ENCODE measurements at regions not wholly inside any gene's neighbourhood (a gene's known extent, or its start where the extent isn't known, plus 50 kb on each side); places are given as distances from the start of the nearest gene placed in this dataset.

DNA sequence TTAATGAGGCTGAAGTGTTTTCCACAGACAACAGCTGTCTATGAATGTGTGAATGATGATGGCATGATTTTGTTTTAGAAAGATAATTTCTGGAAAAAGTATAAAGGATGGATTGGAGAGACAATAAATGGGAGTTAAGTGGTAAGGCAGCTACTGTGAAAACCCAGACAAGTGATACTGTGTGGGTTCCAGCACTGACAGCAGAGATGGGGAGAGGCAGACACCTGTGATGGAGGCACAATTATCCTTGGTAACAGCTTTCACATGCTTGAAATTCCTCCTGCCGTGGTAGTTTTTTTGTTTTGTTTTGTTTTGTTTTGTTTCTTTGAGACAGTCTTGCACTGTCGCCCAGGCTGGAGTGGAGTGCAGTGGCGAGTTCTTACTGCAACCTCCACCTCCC lies 189.3 kb downstream of the DEPDC1B start:
- 70 to 82% methylated on average over 3 of the region's 3 CpGs for WGBS, 2 donors (ENCODE audit: low coverage in 1 of 2)
- Histone ChIP-seq H3K4me3 (no peak overlapping the region), H3K27ac (no peak overlapping the region)

DNA sequence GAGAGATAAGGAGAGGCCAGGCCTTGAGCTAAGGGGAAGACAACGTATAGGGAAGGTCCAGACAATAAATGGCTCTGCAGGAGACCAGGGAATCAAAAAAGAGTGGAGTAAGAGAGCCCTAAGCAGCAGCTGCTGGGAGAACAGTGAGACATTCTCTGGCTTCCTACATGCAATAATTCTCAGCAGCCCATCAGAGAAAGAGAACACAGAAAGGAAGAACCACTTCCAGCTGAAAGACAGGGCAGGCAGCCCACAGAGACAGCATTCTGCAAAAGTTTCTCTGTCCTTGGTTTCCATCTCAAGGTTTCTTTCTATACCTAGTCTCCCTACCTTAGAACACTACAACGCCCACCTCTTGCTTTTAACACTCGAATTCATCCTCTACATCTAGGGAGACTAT lies 189.9 kb downstream of the DEPDC1B start:
- DNase-seq, result no peak
- no peaks in the 10 kb centered on the region for H3K27me3 ChIP-seq
- intact Hi-C loops (cut with DNase I; ENCODE audit: low total_unique reads), result no loop called here
- WGBS, 2 donors (ENCODE audit: low coverage in 1 of 2), result 77% methylated on average over 3 of the region's 3 CpGs
- peak overlapping the region in 3 of 4 donors; percentile 36 to 47 (median 43) for H3K27ac ChIP-seq
- TF ChIP-seq POLR2AphosphoS5 (IDR thresholded peaks at IDR 0.05) (no peak), POLR2A (IDR thresholded peaks at IDR 0.05) (no peak), EP300 (IDR thresholded peaks at IDR 0.05; ENCODE audit: low read depth) (no peak)
- TF ChIP-seq, protein P1, sequence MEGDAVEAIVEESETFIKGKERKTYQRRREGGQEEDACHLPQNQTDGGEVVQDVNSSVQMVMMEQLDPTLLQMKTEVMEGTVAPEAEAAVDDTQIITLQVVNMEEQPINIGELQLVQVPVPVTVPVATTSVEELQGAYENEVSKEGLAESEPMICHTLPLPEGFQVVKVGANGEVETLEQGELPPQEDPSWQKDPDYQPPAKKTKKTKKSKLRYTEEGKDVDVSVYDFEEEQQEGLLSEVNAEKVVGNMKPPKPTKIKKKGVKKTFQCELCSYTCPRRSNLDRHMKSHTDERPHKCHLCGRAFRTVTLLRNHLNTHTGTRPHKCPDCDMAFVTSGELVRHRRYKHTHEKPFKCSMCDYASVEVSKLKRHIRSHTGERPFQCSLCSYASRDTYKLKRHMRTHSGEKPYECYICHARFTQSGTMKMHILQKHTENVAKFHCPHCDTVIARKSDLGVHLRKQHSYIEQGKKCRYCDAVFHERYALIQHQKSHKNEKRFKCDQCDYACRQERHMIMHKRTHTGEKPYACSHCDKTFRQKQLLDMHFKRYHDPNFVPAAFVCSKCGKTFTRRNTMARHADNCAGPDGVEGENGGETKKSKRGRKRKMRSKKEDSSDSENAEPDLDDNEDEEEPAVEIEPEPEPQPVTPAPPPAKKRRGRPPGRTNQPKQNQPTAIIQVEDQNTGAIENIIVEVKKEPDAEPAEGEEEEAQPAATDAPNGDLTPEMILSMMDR (IDR thresholded peaks at IDR 0.05), result no peak
- H3K9me3 ChIP-seq, result no peaks in the 10 kb centered on the region
- no peak overlapping the region for H3K4me3 ChIP-seq
- H3K36me3 ChIP-seq, result no peaks in the 10 kb centered on the region
- no peaks in the 10 kb centered on the region for H3K4me1 ChIP-seq
- in situ Hi-C loops (cut with MboI; ENCODE audit: low pct_ligation_motif_present in 1 of 4, low pct_unique_long_range_greater_than_20kb in 1 of 4, low sequenced_read_pairs in 3 of 4), result no loop called here

More for the DNA sequence above, 189.3 kb downstream of the DEPDC1B start:
- no peak for DNase-seq
- Histone ChIP-seq H3K36me3 (no peaks in the 10 kb centered on the region), H3K27me3 (no peaks in the 10 kb centered on the region), H3K4me1 (no peaks in the 10 kb centered on the region), H3K9me3 (no peaks in the 10 kb centered on the region)
- TF ChIP-seq POLR2A (IDR thresholded peaks at IDR 0.05) (no peak), EP300 (IDR thresholded peaks at IDR 0.05; ENCODE audit: low read depth) (no peak), POLR2AphosphoS5 (IDR thresholded peaks at IDR 0.05) (no peak)
- TF ChIP-seq, protein P1 (IDR thresholded peaks at IDR 0.05), result no peak
- intact Hi-C loops (cut with DNase I; ENCODE audit: low total_unique reads) (no loop called here), in situ Hi-C loops (cut with MboI; ENCODE audit: low pct_ligation_motif_present in 1 of 4, low pct_unique_long_range_greater_than_20kb in 1 of 4, low sequenced_read_pairs in 3 of 4) (no loop called here)

DNA sequence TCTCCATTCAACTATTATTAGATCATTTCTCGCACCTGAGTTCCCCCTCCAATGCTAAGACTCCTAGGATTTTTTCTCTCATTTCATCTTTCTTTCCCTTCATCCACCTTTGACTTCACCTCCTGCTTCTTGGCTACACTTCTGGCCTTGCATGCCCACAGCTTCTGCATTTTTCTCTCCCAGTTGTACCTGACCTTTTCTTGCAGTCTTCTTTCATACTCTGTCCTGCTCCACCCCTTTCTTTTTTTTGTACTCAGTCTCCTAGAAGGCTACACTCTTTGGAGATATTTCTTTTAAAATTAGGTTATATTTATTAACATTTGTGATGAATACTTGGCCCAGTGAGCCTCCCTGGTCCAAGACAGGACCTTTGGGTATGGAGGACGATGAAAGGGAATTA lies 190.4 kb downstream of the DEPDC1B start:
- H3K27ac ChIP-seq, result peak overlapping the region in 3 of 4 donors; percentile 36 to 47 (median 43)

DNA sequence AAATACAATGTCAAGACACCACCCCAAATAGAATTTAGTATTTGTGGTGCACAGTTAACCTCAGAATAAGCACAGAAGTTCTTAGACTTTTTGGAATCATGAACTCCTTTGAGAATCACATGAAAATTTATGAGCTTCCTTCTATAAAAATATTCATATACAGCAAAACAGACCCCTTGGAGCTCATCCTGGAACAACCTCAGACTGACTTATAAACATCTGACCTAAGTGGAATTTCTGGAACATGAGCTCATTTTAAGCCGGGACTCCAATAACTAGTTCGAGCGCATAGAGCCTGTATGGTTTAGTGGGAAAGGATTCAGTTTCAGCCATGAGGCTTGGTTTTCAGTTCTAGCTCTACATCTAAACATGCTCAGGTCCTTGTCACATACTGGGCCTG lies 192.3 kb downstream of the DEPDC1B start:
- Histone ChIP-seq H3K9me3 (no peaks in the 10 kb centered on the region), H3K4me1 (no peaks in the 10 kb centered on the region), H3K36me3 (no peaks in the 10 kb centered on the region), H3K27me3 (no peaks in the 10 kb centered on the region), H3K27ac (peak overlapping the region; percentile 50 to 69 (median 60)), H3K4me3 (no peak overlapping the region)
- no peak for DNase-seq
- in situ Hi-C loops (cut with MboI; ENCODE audit: low pct_ligation_motif_present in 1 of 4, low pct_unique_long_range_greater_than_20kb in 1 of 4, low sequenced_read_pairs in 3 of 4) (no loop called here), intact Hi-C loops (cut with DNase I; ENCODE audit: low total_unique reads) (no loop called here)
- WGBS, 2 donors (ENCODE audit: low coverage in 1 of 2), result 78 to 80% methylated on average over 3 of the region's 3 CpGs
- TF ChIP-seq EP300 (IDR thresholded peaks at IDR 0.05; ENCODE audit: low read depth) (no peak), POLR2AphosphoS5 (IDR thresholded peaks at IDR 0.05) (peak in 2 of 3 donors; percentile 30 to 49)

More for the DNA sequence above, 190.4 kb downstream of the DEPDC1B start:
- in situ Hi-C loops (cut with MboI; ENCODE audit: low pct_ligation_motif_present in 1 of 4, low pct_unique_long_range_greater_than_20kb in 1 of 4, low sequenced_read_pairs in 3 of 4) (no loop called here), intact Hi-C loops (cut with DNase I; ENCODE audit: low total_unique reads) (no loop called here)
- TF ChIP-seq, protein P1 (IDR thresholded peaks at IDR 0.05), result no peak
- no peak for TF ChIP-seq POLR2A (IDR thresholded peaks at IDR 0.05)
- TF ChIP-seq POLR2AphosphoS5 (IDR thresholded peaks at IDR 0.05), result no peak
- TF ChIP-seq EP300 (IDR thresholded peaks at IDR 0.05; ENCODE audit: low read depth), result no peak
- no peaks in the 10 kb centered on the region for H3K4me1 ChIP-seq
- H3K27me3 ChIP-seq, result no peaks in the 10 kb centered on the region
- DNase-seq, result no peak
- H3K4me3 ChIP-seq, result no peak overlapping the region
- WGBS, 2 donors (ENCODE audit: low coverage in 1 of 2), result 78 to 94% methylated on average over 2 of the region's 2 CpGs
- no peaks in the 10 kb centered on the region for H3K9me3 ChIP-seq
- no peaks in the 10 kb centered on the region for H3K36me3 ChIP-seq

Measured in transverse colon (tissue), 4 donors.